ENCODE measurements at regions not wholly inside any gene's neighbourhood (a gene's known extent, or its start where the extent isn't known, plus 50 kb on each side); places are given as distances from the start of the nearest gene placed in this dataset.

DNA sequence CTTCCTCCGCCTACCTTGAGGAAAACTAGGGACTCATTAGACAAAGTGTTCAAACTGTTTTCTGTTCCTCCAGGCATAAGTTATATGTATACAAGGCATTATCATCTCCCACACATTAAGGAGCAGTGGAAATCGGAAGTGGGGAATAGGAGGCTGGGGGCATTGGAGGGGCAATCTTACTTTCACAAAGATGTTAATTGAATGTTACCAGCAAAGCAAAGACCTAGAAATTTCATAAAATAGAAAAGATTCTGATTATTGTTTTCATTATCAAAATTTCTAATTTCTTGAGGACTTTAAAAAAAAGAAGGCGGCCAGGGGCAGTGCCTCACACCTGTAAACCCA, 501.7 kb upstream of the JARID2 start:
- Histone ChIP-seq H3K36me3 (ENCODE audit: control insufficient read depth, low read length) (no peaks in the 10 kb centered on the region), H3K79me2 (ENCODE audit: control insufficient read depth, low read length) (no peaks in the 10 kb centered on the region), H3F3A (ENCODE audit: control insufficient read depth, insufficient read depth) (no peaks in the 10 kb centered on the region), H4K20me1 (ENCODE audit: control insufficient read depth, insufficient read depth, low read depth, low read length) (no peaks in the 10 kb centered on the region), H3K9me3 (ENCODE audit: control insufficient read depth, insufficient read depth, low read length) (no peaks in the 10 kb centered on the region), H3K27me3 (ENCODE audit: control insufficient read depth, low read length) (peaks cover 14% of the 10 kb centered on the region), H3K4me3 (ENCODE audit: low read length) (no peak overlapping the region), H3K9me2 (replicated peaks; ENCODE audit: control insufficient read depth, low read length) (no peaks in the 10 kb centered on the region), H3K4me2 (ENCODE audit: low read length) (no peak overlapping the region), H3K4me1 (ENCODE audit: control insufficient read depth, low read length) (peaks cover 2% of the 10 kb centered on the region), H3K27ac (ENCODE audit: low read depth, low read length) (no peak overlapping the region)
- TF ChIP-seq, protein P1, sequence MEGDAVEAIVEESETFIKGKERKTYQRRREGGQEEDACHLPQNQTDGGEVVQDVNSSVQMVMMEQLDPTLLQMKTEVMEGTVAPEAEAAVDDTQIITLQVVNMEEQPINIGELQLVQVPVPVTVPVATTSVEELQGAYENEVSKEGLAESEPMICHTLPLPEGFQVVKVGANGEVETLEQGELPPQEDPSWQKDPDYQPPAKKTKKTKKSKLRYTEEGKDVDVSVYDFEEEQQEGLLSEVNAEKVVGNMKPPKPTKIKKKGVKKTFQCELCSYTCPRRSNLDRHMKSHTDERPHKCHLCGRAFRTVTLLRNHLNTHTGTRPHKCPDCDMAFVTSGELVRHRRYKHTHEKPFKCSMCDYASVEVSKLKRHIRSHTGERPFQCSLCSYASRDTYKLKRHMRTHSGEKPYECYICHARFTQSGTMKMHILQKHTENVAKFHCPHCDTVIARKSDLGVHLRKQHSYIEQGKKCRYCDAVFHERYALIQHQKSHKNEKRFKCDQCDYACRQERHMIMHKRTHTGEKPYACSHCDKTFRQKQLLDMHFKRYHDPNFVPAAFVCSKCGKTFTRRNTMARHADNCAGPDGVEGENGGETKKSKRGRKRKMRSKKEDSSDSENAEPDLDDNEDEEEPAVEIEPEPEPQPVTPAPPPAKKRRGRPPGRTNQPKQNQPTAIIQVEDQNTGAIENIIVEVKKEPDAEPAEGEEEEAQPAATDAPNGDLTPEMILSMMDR (IDR thresholded peaks at IDR 0.05; ENCODE audit: low read depth, low read length, poor library complexity, severe bottlenecking): no peak
- TF ChIP-seq EZH2phosphoT487 (IDR thresholded peaks at IDR 0.05; ENCODE audit: borderline replicate concordance, low read length): no peak

DNA sequence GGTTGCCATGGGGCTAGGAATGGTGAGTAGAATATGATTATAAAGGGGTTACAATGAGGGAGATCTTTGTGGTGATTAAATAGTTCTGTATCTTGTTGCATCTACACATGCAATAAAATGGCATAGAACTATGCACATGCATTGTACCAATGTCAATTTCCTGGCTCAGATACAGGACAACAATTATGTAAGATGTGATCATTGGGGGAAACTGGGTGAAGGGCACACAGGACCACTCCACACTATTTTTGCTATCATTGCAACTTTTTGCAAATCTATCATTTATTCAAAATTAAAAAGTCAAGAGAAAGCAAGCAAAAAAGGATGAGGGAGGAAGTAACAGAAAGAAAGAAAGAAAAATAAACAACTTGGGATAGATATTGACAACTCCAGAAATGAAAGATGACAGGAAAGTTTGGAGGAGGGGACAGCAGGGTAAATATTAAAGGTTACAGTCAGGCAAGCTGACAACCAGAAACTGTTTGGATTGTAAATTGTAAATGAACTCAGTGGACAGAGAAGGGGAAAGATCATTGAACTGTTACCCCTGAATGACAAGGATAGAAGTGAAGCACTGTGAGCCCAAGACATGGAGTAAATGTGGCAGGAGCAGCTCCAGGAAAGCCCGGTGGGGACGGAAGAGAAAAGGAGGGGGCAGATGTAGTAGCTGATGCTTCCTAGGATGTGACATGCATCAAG, 499.6 kb upstream of the JARID2 start:
- no peak overlapping the region for H3K4me3 ChIP-seq (ENCODE audit: low read length)
- no peaks in the 10 kb centered on the region for H3F3A ChIP-seq (ENCODE audit: control insufficient read depth, insufficient read depth)
- no peak overlapping the region for H3K27ac ChIP-seq (ENCODE audit: low read depth, low read length)
- H3K36me3 ChIP-seq (ENCODE audit: control insufficient read depth, low read length): no peaks in the 10 kb centered on the region
- H3K9me2 ChIP-seq (replicated peaks; ENCODE audit: control insufficient read depth, low read length): no peaks in the 10 kb centered on the region
- H3K9me3 ChIP-seq (ENCODE audit: control insufficient read depth, insufficient read depth, low read length): no peaks in the 10 kb centered on the region
- no peaks in the 10 kb centered on the region for H3K79me2 ChIP-seq (ENCODE audit: control insufficient read depth, low read length)
- no peaks in the 10 kb centered on the region for H3K4me1 ChIP-seq (ENCODE audit: control insufficient read depth, low read length)
- TF ChIP-seq, protein P1 (IDR thresholded peaks at IDR 0.05; ENCODE audit: low read depth, low read length, poor library complexity, severe bottlenecking): no peak
- TF ChIP-seq EZH2phosphoT487 (IDR thresholded peaks at IDR 0.05; ENCODE audit: borderline replicate concordance, low read length): no peak
- H3K4me2 ChIP-seq (ENCODE audit: low read length): no peak overlapping the region
- peaks cover 17% of the 10 kb centered on the region for H3K27me3 ChIP-seq (ENCODE audit: control insufficient read depth, low read length)
- no peaks in the 10 kb centered on the region for H4K20me1 ChIP-seq (ENCODE audit: control insufficient read depth, insufficient read depth, low read depth, low read length)

DNA sequence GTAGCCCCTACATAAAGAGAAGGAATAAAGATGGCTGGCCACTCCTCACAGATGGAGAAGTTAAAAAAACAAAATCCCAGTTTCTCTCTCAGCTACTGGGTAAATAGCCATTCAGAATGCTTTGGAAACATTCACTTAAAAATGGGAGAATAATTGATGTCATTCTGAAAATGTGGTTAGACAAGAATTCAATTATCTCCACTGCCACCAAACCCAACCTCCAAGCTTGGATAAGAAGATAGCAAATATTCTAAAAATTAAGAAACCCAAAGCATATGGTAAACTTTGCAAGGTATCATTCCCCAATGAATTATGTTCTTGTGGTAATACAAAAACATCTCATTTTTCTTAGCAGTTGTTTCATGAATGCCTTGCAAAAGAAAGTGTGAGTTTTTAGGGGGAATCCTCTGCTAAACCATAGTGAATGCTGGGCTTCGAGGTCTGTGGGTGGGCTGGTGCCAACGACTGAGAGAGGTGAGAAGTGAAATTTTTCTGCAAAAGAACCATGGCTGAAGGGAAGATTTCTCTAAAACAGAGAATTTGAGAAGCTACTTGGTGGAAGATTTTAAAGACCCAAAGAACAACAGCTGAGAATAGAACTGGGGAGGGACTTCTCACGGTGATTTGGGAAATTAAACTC, 497.9 kb upstream of the JARID2 start:
- Histone ChIP-seq H3K79me2 (ENCODE audit: control insufficient read depth, low read length) (no peaks in the 10 kb centered on the region), H3K4me3 (ENCODE audit: low read length) (no peak overlapping the region), H3K36me3 (ENCODE audit: control insufficient read depth, low read length) (no peaks in the 10 kb centered on the region), H3K4me1 (ENCODE audit: control insufficient read depth, low read length) (no peaks in the 10 kb centered on the region), H3K4me2 (ENCODE audit: low read length) (no peak overlapping the region), H3K9me2 (replicated peaks; ENCODE audit: control insufficient read depth, low read length) (no peaks in the 10 kb centered on the region), H3K27me3 (ENCODE audit: control insufficient read depth, low read length) (peaks cover 17% of the 10 kb centered on the region), H3K27ac (ENCODE audit: low read depth, low read length) (no peak overlapping the region), H4K20me1 (ENCODE audit: control insufficient read depth, insufficient read depth, low read depth, low read length) (no peaks in the 10 kb centered on the region), H3F3A (ENCODE audit: control insufficient read depth, insufficient read depth) (no peaks in the 10 kb centered on the region), H3K9me3 (ENCODE audit: control insufficient read depth, insufficient read depth, low read length) (no peaks in the 10 kb centered on the region)
- TF ChIP-seq, protein P1 (IDR thresholded peaks at IDR 0.05; ENCODE audit: low read depth, low read length, poor library complexity, severe bottlenecking): no peak
- no peak for TF ChIP-seq EZH2phosphoT487 (IDR thresholded peaks at IDR 0.05; ENCODE audit: borderline replicate concordance, low read length)
